GM21360 (cell line): ENCODE measurements at regions not wholly inside any gene's neighbourhood (a gene's known extent, or its start where the extent isn't known, plus 50 kb on each side); places are given as distances from the start of the nearest gene placed in this dataset.

ENCODE experiments used
- ATAC-seq: cut with Tn5 transposase; IDR thresholded peaks from one replicate; pipeline ENCODE4 v1.9.1; 2021; ENCODE audit warnings: mild to moderate bottlenecking, moderate library complexity; ENCODE audit not compliant: unreplicated experiment

DNA sequence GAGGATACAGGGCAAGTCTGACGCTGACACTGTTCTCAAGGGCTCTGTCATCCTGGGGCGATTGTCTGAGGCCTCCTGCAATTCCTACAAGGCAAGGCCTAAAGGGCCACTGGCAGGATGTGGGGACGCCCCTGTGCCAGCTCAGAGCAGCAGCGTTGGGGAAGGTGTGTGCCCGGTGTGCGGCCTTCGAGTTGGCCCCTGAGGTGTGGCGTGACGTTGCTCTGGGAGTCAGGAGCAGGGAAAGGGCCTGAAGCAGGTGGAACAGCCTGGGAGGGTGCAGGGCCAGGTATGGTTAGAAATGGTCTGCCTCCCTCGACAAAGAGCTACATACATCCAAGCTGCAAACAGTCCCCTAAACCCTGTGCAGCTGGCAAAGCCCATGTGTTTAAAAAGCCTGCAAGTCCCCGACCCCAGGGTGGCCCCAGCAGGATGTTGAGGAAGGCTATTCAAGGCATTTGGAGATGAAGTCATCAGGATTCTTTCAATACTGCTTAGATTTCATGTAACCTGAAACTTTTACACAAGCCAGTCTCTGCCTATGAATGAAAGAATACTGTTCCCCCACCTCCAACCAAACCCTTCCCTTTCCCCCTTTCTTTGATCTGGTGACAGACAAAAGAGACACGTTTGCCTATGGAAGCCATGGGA, 142.5 kb upstream of the TNS3 start:
- ATAC-seq: no peak

- ATAC-seq: no peak
Observed at GRCh38 chr7:47722126-47722525, 140.2 kb upstream of the TNS3 start.

- no peak for ATAC-seq
Observed at GRCh38 chr7:47721670-47722069, 139.8 kb upstream of the TNS3 start.

GRCh38 chr7:47720907-47721244, 139.0 kb upstream of the TNS3 start:
- ATAC-seq: no peak

DNA sequence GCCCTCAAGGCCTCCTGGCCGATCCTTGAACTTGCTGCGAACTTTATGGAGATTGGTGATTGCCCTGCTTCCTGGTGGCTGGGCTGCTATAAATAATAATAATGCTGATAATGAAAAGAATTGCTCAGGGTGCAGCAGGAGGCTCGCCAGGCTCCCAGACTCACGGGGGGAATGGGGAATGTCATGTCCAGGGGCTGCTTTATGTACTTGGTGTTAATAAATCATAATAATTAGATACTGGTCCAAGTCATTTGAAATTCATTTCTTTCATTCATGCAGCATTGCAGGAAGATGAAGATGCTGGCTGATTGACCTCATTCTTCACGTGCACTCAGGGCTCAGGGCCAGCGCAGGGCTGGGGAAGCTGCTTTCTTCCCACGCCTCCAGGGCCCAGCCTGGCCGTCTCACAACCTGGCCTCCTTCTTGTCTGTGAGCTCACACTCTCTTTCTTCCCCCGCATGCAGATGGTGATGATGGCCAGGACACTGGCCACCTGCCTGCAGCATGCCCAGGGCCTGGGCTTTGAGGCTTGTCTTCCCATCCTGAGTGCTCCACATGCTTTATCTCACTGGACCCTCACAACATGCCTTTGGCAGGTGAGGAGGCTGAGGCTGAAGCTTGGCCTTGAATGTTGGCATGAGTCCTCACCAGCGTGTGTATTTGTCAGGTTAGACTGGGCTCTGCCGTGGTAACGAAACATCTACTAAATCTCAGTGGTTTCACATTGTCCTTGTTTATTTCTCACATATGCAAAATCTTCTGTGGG, 138.4 kb upstream of the TNS3 start:
- ATAC-seq: no peak

- no peak for ATAC-seq
Observed at GRCh38 chr7:47719675-47720074, 137.8 kb upstream of the TNS3 start.

GRCh38 chr7:47715631-47716068, 133.7 kb upstream of the TNS3 start:
- no peak for ATAC-seq

GRCh38 chr7:47714669-47715607, 133.0 kb upstream of the TNS3 start:
- peak; percentile 98 for ATAC-seq

DNA sequence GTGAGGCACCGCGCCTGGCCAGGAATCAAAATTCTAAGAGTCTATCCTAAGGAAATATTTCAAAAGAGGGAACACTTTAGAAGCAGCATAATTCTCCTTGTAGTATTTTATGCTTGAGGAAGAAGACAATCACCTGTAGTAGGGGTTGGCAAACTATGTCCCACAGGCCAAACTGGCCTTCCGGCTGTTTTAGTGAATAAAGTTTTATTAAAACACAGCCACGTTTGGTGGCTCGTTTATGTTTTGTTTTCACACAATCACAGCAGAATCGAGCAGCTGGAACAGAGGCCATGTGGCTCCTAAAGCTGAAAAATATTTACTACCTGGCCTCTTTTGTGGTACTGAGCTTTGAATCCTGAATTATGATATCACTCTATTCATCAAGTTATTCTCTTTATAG, 131.7 kb upstream of the TNS3 start:
- no peak for ATAC-seq

DNA sequence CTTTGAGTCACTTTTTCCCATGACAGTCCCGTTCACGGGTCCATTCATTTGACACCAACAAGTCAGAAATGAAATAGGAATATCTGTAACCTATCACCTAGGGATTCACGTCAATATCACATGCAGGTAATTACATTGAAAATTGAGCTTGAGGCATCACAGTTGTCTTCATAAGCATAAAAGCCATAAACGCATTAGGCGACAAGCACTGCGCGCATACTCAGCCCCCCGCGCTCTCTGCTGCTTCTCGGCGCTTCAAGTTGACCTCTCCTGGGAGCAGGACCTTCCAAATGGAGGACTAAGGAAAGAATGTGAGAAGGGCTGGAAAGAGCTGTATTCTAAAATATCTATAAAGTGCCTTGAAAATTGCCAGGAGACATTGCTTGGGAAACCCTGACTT, 130.5 kb upstream of the TNS3 start:
- ATAC-seq: no peak

DNA sequence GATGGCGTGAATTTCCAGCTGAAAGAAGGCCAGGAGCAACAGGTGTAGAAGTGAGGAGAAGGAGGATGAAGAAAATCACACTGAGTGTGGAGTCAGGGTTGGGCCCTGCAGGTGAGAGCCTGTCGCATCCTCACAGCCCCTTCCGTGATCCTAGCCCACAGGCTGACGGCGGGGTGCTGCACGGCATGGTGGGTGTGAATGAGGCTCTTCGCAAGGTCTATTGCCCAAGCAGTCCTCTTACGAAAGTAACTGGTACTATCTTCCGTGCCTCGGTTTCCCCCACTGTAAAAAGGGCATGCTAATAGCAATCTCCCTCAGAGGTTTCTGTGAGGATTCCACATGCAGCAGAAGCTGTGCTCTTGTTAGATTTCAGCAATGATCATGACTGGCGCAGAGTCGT, 129.9 kb upstream of the TNS3 start:
- no peak for ATAC-seq

GRCh38 chr7:47710201-47710935, 128.5 kb upstream of the TNS3 start:
- no peak for ATAC-seq

GRCh38 chr7:47709451-47709850, 127.5 kb upstream of the TNS3 start:
- ATAC-seq: no peak

DNA sequence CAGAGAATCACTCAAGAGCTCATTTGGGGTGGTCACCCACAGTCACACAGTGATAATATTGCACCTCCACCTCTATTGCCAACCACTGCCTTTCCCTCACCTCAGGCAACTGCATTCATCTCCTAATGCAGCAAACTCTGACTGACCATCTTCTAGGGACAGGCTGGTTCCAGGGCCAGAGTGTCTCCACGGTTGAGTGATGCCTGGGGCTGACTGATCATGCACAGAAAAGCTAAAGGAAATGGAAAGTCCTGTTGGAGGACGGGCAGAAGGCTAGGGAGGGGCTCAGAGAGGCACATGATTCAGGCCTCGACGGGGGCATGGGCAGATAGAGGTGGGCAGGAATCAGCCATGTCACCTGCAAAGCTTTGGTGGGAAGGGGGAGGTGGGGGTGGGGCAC, 127.1 kb upstream of the TNS3 start:
- no peak for ATAC-seq

- no peak for ATAC-seq
Observed at GRCh38 chr7:47707583-47707982, 125.7 kb upstream of the TNS3 start.

- ATAC-seq: no peak
Observed at GRCh38 chr7:47704936-47705335, 123.0 kb upstream of the TNS3 start.

GRCh38 chr7:47702080-47702479, 120.2 kb upstream of the TNS3 start:
- ATAC-seq: no peak

- ATAC-seq: no peak
Observed at GRCh38 chr7:47698386-47698785, 116.5 kb upstream of the TNS3 start.

DNA sequence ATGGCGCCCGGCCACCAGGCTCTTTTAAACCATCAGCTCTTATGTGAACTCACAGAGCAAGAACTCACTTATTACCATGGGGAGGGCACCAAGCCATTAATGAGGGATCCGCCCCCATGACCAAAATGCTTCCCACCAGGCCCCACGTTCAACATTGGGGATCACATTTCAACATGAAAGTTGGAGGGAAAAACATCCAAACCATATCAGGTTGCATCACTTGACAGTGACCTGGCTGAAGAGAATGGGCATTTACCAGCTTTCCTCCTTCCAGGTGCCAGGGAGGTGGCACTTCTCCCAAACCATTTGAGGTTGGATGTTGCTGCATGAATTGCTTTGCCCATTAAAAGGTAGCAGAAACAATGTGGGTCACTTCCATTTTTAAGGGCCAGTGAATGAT, 115.6 kb upstream of the TNS3 start:
- ATAC-seq: no peak

GRCh38 chr7:47696152-47696710, 114.3 kb upstream of the TNS3 start:
- no peak for ATAC-seq

- no peak for ATAC-seq
Observed at GRCh38 chr7:47693216-47693615, 111.3 kb upstream of the TNS3 start.
